ENCODE measurements at regions not wholly inside any gene's neighbourhood (a gene's known extent, or its start where the extent isn't known, plus 50 kb on each side); places are given as distances from the start of the nearest gene placed in this dataset.
"Not testable (repeated sequence)": the region's sequence is repeated elsewhere in the genome, so short reads cannot be mapped to it uniquely, and the experiment has no call there.

DNA sequence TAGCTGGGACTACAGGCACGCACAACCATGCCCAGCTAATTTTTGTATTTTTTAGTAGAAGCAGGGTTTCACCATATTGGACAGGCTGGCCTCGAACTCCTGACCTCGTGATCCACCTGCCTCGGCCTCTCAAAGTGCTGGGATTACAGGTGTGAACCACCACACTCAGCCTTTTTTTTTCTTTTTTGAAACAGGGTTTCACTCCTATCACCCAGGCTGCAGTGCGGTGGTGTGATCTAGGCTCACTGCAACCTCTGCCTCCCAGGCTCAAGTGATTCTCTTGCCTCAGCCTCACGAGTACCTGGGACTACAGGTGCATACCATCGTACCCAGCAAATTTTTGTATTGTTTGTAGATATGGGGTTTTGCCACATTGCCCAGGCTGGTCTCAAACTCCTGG lies 280.9 kb downstream of the GOLGA6L6 start:
- DNase-seq: not testable (repeated sequence)

DNA sequence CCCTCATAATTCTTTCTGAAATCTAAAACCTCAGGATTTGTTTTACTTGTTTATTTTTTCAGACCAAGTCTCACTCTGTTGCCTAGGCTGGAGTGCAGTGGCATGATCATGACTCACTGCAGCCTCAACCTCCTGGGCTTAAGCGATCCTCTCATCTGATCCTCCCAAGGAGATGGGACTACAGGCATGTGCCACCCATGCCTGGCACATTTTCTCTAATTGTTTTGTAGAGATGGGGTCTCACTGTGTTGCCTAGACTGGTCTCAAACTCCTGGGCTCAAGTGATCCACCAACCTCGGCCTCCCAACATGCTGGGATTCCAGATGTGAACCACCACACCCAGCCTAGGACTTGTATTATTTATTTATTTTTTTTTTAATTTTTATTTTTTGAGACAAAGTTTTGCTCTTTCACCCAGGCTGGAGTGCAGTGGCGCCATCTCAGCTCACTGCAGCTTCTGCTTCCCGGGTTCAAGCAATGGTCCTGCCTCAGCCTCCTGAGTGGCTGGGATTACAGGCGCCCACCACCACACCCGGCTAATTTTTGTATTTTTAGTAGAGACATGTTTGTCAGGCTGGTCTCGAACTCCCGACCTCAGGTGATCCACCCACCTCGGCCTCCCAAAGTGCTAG lies 281.9 kb downstream of the GOLGA6L6 start:
- DNase-seq: not testable (repeated sequence)

DNA sequence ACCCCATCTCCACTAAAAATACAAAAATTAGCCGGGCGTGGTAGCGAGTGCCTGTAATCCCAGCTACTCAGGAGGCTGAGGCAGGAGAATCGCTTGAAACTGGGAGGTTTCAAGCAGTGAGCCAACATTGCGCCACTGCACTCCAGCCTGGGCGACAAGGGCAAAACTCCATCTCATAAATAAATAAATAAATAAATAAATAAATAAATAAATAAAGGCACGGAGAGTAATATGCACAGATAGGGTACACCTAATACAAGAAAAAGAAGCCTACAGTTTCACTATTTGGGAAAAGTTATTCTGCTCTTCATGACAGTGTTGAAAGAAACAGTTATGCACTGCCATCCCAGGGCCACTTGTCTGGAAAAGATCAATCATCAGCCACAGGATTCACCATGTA lies 285.2 kb downstream of the GOLGA6L6 start:
- DNase-seq: not testable (repeated sequence)

DNA sequence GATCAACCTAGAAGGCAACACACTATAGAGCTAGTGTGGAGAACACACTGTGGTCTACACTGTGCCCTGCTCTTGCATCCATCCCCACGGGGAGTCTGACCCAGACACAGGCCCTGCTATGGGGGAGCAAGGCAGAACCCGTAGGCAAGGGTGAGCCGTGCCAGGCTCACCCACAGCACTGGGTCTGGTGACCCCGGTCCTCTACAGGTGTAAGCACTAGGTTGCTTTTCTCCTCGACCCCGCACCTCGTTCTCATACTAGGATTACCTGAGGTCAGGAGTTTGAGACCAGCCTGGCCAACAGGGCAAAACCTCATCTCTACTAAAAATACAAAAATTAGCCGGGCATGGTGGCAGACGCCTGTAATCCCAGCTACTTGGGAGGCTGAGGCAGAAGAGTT lies 286.0 kb downstream of the GOLGA6L6 start:
- not testable (repeated sequence) for DNase-seq

DNA sequence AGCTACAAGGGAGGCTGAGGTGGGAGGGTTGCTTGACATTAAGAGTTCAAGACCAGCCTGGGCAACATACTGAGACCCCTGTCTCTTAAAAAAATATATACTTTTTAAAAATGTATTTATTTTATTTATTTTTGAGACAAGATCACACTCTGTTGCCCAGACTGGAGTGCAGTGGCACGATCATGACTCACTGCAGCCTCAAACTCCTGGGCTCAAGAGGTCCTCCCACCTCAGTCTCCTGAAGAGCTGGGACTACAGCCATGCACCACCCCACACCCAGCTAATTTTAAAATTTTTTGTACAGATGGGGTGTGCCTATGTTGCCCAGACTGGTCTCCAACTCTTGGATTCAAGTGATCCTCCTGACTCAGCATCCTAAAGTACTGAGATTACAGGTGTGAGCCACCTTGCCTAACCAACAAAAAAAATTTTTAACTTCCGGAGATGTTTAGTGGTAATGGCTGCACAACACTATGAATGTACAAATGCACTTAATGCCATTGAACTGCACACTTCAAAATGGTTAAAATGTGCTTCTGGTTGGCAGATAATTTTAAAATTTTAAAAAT lies 288.5 kb downstream of the GOLGA6L6 start:
- not testable (repeated sequence) for DNase-seq

DNA sequence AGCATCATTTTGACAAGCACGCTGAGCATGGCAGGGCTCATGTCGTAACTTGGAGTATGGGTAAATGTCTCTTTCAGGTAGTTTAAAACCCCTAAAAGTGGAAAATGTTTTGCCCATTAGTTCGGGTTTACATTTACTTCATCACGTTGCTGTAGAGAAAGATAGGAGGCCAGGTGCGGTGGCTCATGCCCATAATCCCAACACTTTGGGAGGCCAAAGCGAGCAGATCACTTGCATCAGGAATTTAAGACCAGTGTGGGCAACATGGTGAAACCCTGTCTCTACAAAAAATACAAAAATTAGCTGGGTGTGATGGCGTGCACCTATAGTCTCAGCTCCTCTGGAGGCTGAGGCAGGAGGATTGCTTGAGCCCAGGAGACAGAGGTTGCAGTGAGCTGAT lies 289.6 kb downstream of the GOLGA6L6 start:
- DNase-seq: not testable (repeated sequence)

DNA sequence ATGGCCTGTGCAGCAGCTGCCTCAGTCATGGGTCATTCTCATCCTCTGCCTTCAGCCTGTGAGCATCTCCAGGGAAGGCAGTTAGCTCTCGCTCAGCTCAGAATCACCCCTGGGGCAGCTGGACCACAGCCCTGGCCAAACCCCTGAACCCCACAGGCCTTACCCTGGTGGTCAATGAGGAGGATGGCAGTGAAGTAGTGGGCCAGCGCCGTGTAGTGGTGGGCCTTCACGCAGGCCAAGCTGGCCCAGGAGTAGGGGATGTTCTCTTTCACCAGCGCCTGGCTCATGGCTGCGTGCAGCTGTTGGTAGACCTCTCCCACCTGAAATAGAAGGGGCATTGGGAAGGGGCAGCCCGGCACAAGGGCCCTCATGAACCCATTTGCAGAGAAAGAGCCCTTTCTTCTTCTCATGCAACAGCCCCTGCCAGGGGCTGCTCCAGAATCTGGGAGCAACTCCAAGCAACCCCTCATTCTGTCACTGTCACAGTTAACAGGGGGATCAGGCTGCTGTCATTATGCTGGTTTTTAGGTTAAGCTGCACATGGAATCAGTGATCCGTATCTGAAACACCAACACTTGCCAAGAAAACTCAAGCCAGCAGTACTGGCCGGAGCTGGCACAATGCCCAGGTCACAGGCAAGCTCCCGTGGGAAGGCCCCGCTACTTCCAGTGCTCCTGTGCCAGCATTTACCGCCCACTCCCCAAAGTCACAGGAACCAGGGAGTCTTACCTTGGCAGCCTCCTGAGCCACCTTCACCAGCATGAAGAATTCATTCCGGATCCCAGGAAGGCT lies 290.2 kb downstream of the GOLGA6L6 start:
- not testable (repeated sequence) for DNase-seq

DNA sequence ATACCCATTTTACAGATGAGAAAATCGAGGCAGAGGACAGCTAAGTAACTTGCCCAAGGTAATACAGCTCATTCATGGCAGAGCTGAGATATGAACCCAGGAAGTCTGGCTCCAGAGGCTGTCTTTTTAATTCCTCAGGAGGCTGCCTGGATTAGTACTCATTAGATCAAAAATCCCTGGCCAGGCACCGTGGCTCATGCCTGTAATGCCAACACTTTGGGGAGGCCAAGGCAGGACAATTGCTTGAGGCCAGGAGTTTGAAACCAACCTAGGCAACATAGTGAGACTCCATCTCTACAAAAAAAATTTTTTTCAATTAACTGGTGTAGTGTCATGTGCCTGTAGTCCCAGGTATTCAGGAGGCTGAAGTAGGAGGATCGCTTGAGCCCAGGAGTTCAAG lies 291.4 kb downstream of the GOLGA6L6 start:
- DNase-seq: not testable (repeated sequence)

DNA sequence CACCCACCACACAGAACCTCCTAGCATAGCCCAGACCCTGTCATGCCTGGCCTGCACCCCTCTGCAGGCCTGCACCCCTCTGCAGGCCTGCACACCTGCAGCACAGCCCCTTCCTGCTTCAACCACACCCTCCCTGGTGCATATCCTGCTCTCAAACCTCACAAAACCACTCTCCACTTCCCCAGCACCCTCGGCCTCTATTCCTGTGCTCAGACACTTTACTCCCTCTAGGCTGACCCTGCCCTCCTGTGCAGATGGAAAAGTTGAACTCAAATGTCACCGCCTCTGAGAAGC lies 292.0 kb downstream of the GOLGA6L6 start:
- not testable (repeated sequence) for DNase-seq

DNA sequence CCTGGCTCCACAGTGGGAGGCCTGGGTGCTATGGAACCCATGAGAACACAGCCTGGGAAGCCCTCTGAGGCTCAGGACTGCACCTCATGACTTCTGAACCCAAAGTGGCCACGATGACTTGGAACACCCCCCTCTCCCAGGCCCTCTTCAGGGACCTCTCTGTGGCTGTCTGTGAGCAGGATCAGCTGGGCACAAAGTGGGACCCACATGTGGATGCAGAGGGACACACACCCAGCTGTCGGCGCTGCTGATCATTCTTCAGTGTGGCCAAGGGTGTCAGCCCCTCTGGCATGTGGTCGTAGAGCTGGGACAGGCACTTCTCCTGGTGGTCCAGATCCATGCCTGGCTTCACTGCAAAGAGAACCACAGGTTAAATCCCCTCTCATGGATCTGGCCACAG lies 293.2 kb downstream of the GOLGA6L6 start:
- not testable (repeated sequence) for DNase-seq

DNA sequence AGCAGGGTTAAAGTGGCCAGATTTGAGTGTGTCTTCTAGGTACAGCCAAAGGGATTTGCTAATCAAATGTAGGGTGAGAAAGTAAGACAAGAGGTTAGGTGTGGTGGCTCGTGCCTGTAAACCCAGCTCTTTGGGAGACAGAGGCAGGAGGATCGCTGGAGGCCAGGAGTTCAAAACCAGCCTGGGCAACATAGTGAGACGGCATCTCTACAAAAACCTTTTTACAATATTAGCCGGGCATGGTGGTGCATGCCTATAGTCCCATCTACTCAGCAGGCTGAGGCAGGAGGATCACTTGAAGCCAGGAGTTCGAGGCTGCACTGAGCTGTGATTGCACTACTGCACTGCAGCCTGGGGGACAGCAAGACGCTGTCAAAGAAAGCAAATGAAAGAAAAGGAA lies 294.5 kb downstream of the GOLGA6L6 start:
- not testable (repeated sequence) for DNase-seq

DNA sequence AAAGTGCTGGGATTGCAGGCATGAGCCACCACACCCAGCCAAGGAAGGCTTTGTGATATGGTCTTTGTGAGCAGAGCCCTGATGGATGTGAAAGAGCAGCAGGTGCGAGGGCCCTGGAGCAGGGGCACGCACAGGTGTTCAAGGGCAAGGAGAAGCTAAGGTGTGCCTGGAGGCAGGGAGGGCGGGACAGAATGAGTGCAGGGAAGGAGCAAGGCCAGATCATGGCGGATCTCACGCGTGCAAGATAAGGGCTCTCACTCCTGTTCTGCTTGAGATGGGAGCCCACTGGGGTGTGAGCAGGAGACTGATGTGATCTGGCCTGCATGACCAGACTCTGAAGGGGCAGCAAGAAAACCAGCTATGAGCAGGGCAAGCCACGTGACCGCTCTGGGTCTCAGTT lies 295.0 kb downstream of the GOLGA6L6 start:
- DNase-seq: not testable (repeated sequence)

DNA sequence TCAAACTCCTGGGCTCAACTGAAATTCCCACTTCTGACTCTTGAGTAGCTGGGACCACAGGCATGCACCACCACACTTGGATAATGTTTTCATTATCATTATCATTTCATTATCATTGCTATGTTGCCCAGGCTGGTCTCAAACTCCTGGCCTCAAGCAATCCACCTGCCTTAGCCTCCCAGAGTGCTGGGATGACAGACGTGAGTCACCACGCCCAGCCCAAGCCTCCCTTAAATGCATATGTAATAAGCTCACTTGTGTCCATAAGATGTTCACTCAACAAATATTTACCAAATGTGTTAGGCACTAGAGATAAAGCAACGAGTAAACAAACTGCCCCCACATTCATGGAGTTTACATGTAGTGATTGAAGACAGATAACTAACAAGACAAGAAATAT lies 295.7 kb downstream of the GOLGA6L6 start:
- DNase-seq: not testable (repeated sequence)

DNA sequence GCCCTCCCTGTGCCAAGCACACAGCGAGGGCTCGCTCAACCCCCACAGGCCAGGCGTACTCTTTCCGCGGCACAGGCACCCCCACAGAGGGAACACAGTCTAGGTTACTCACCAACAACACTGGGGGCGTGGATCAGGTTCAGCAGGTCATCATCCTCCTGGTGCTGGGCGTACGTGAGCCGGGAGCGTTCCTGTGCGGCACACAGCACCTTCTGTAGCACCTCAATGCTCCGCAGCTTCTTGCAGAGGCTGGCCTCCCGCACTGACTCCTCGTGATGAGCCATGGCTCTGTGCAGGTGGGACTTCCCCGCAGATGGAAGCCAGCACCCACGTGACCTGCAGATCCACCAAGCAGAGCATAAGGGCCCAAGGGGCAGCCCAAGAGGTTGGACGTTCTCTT lies 296.8 kb downstream of the GOLGA6L6 start:
- not testable (repeated sequence) for DNase-seq

DNA sequence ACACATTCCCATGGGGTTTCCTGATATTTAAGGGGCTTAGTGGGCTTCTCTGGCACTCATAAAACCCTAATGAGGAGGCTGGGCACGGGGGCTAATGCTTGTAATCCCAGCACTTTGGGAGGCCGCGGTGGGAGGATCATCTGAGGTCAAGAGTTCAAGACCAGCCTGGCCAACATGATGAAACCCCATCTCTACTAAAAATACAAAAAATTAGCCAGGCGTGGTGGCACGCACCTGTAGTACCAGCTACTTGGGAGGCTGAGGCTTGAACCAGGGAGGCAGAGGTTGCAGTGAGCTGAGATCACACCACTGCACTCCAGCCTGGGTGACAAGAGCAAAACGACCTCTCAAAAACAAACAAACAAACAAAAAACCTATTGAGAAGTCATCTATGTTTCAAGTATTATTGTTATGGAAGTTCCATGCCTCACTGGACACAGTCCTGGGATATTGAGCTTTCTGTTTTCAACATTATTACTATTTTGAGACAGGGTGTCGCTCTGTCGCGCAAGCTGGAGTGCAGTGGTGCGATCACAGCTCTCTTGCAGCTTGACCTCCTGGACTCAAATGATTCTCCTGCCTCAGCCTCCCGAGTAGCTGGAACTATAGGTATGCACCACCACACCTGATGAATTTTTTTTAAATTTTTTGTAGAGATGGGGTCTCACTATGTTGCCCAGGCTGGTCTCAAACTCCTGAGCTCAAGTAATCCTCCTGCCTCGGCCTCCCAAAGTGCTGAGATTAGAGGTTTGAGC lies 297.9 kb downstream of the GOLGA6L6 start:
- not testable (repeated sequence) for DNase-seq

DNA sequence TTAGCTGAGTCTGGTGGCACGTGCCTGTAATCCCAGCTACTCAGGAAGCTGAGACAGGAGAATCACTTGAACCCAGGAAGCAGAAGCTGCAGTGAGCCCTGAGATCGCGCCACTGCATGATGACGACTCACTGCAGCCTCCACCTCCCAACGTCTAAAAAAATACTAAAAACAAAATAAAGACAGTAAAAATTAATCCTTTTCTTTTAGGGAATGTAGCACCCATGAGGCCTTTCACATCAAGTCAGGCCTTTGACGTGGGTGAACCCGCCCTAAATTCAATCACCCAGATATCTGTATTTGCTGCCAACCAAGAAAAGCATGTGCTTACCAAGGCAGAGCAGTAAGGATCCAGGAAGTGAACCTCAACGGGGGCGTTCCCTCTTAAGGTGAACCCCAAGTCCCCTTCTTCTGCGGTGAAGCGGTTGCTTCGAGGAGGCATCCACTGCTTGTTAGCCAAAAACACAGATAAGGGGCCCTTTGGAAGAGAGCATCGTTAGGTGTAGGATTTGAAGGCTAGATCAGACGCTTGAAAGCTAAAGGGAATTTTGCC lies 301.2 kb downstream of the GOLGA6L6 start:
- not testable (repeated sequence) for DNase-seq

DNA sequence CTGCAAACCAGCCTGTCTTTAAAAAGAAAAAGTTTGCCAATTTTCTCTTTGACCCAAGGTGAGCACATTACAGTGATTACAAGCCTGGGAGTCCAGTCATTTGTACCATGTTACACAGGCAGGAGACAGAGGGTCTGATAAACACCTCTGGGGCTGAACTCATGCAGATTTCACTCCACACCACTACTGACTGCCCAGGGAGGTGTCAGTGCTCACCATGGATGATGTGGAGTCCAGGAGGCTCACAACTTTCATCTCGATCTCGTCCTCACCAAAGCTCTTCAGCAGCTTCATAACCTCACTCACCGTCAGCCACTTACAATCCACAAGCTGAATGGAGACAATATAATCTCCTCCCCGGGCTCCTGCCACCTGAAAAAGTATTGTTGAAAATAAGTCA lies 302.4 kb downstream of the GOLGA6L6 start:
- DNase-seq: not testable (repeated sequence)

DNA sequence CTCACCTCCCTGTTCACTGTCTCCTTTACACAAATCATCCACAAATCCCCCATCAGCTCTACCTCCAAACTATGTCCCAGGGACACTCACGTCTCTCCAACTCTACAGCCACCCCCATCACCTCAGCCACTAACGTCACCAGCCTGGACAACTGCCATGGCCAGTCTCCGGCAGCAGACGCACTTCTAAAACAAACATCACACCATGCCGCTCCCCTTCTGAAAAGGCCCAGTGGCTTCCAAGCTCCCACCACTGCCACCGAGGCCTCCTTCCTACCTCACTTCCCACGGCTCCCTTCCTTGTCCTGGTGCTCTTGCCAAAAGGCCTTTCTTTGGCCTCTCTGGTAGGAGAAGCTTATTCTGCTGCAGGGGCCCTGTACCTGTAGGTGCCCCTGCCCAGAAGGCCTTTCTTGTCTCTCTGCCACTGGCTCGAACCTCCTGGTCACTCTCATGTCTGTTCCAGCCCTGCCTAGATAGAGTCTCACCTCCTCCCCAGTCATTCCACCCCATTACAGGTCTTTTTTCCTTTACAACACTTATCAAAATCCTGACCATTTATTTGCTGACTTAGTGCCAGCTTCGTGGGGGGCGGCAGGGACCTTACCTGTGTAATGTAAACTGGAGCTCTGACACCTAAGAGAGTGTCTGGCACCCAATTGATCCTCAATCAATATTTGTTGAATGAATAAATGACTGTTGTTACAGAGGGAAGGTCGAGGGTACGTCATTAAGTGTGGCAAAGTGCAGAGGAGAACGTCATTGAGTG lies 304.2 kb downstream of the GOLGA6L6 start:
- DNase-seq: not testable (repeated sequence)

DNA sequence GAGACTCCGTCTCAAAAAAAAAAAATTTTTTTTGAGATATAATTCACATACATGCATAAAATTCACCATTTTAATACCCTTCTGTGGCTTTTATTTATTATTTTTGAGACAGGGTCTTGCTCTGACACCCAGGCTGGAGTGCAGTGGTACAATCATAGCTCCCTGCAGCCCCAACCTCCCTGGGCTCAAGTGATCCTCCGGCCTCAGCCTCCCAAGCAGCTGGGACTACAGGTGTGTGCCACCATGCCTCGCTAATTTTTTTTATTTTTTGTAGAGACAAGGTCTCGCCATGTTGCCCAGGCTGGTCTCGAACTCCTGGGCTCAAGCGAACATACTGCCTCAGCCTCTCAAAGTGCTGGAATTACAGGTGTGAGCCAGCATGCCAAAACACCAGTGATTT lies 305.9 kb downstream of the GOLGA6L6 start:
- not testable (repeated sequence) for DNase-seq

DNA sequence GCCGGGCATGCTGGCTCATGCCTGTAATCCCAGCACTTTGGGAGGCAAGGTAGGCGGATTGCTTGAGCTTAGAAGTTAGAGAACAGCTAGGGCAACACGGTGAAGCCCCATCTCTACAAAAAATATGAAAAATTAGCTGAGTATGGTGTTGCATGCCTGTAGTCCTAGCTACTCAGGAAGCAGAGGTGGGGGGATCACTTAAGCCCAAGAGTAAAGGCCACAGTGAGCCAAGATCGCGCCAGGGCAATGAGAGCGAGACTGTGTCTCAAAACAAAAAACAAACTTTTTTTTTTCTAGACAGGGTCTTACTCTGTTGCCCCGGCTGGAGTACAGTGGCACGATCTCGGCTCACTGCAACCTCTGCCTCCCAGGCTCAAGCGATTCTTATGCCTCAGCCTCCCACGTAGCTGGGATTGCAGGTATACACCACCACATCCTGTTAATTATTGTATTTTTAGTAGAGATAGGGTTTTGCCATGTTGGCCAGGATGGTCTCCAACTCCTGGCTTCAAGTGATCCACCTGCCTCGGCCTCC lies 307.5 kb downstream of the GOLGA6L6 start:
- DNase-seq: not testable (repeated sequence)

DNA sequence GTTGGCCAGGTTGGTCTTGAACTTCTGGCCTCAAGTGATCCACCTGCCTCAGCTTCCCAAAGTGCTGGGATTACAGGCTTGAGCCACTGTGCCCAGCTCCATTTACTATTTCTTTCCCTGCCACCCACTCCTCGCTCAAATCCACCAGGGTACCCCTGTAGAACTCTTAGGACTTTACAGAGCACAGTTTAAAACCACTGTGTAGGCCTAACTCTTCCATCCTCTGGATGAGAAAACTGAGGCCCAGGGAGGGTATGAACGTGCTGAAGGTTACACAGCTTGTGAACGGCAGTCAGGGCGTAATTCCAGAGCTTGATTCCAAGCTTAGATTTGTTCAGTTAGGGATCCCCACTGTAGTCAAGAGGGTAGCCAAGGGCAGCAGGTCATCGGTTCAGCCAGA lies 309.1 kb downstream of the GOLGA6L6 start:
- not testable (repeated sequence) for DNase-seq

DNA sequence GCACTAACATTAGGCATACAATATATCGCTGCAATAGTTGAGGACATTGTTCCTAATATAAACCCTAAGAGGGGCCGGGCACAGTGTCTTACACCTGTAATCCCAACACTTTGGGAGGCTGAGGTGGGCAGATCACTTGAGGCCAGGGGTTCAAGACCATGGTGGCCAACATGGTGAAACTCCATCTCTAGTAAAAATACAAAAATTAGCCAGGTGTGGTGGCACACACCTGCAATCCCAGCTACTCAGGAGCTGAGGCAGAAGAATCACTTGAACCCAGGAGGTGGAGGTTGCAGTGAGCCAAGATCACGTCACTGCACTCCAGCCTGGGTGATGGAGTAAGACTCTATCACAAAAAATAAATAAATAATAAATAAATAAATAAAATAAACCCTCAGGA lies 310.9 kb downstream of the GOLGA6L6 start:
- DNase-seq: not testable (repeated sequence)
